Activated T-helper 1 cell treated with anti-CD3 and anti-CD28 coated beads, Interleukin-12 subunit alpha, Interleukin-12 subunit beta, Interleukin-2, Interleukin-4 antibody, amounts not matched to agents 30 ng/mL and 10 ng/mL and 1 ng/mL, durations not matched to agents 14 hours and 24 hours and 36 hours (primary cell): ENCODE measurements at regions not wholly inside any gene's neighbourhood (a gene's known extent, or its start where the extent isn't known, plus 50 kb on each side); places are given as distances from the start of the nearest gene placed in this dataset.

Experiments used
- DNase-seq: peaks from one replicate; pipeline ENCODE4 v3.0.0; 2021; ENCODE audit warnings: low spot score
- H3K27ac Mint-ChIP-seq: one replicate; pipeline ENCODE4 v1.8.0; 2021; ENCODE audit warnings: mild to moderate bottlenecking, mixed read lengths
- H3K27me3 Mint-ChIP-seq: one replicate; pipeline ENCODE4 v1.8.0; 2022; ENCODE audit warnings: mild to moderate bottlenecking, moderate library complexity, mixed read lengths; ENCODE audit not compliant: insufficient read depth
- H3K36me3 Mint-ChIP-seq: one replicate; pipeline ENCODE4 v1.8.0; 2021; ENCODE audit warnings: low read depth, mixed read lengths
- H3K4me1 Mint-ChIP-seq: one replicate; pipeline ENCODE4 v1.8.0; 2021; ENCODE audit warnings: low read depth, mixed read lengths
- H3K4me3 Mint-ChIP-seq: one replicate; pipeline ENCODE4 v1.8.0; 2021; ENCODE audit warnings: mild to moderate bottlenecking, moderate library complexity, mixed read lengths
- H3K9me3 Mint-ChIP-seq: one replicate; pipeline ENCODE4 v1.8.0; 2021; ENCODE audit warnings: mixed read lengths
- intact Hi-C: fragments of 100-400 bp; cut with micrococcal nuclease; formaldehyde crosslinking; loops from one replicate; pipeline ENCODE4 v1.15.1; 2024

- no peaks in the 10 kb centered on the region for H3K9me3 Mint-ChIP-seq
- H3K36me3 Mint-ChIP-seq, result no peaks in the 10 kb centered on the region
- no peak for DNase-seq
- H3K4me1 Mint-ChIP-seq, result no peaks in the 10 kb centered on the region
- intact Hi-C loops, result no loop called here
- H3K27me3 Mint-ChIP-seq, result no peaks in the 10 kb centered on the region
- no peak overlapping the region for H3K27ac Mint-ChIP-seq
- H3K4me3 Mint-ChIP-seq, result no peak overlapping the region
These were observed 684.0 kb upstream of the CELF2 start for GRCh38 chr10:10333622-10334021.

GRCh38 chr10:10338339-10338738 lies 679.3 kb upstream of the CELF2 start:
- Mint-ChIP-seq H3K27me3 (no peaks in the 10 kb centered on the region), H3K36me3 (no peaks in the 10 kb centered on the region), H3K4me1 (no peaks in the 10 kb centered on the region), H3K9me3 (no peaks in the 10 kb centered on the region), H3K4me3 (no peak overlapping the region), H3K27ac (no peak overlapping the region)
- no peak for DNase-seq
- intact Hi-C loops, result no loop called here

GRCh38 chr10:10346390-10347150 lies 671.1 kb upstream of the CELF2 start:
- Mint-ChIP-seq H3K4me3 (no peak overlapping the region), H3K36me3 (no peaks in the 10 kb centered on the region), H3K27ac (no peak overlapping the region), H3K9me3 (no peaks in the 10 kb centered on the region), H3K27me3 (no peaks in the 10 kb centered on the region), H3K4me1 (no peaks in the 10 kb centered on the region)
- no peak for DNase-seq
- intact Hi-C loops, result no loop called here

GRCh38 chr10:10350050-10350449 lies 667.6 kb upstream of the CELF2 start:
- H3K9me3 Mint-ChIP-seq, result no peaks in the 10 kb centered on the region
- intact Hi-C loops, result no loop called here
- no peaks in the 10 kb centered on the region for H3K27me3 Mint-ChIP-seq
- no peaks in the 10 kb centered on the region for H3K4me1 Mint-ChIP-seq
- H3K4me3 Mint-ChIP-seq, result no peak overlapping the region
- H3K36me3 Mint-ChIP-seq, result no peaks in the 10 kb centered on the region
- no peak for DNase-seq
- H3K27ac Mint-ChIP-seq, result no peak overlapping the region

- Mint-ChIP-seq H3K27ac (no peak overlapping the region), H3K27me3 (no peaks in the 10 kb centered on the region), H3K9me3 (no peaks in the 10 kb centered on the region), H3K36me3 (no peaks in the 10 kb centered on the region), H3K4me3 (no peak overlapping the region), H3K4me1 (no peaks in the 10 kb centered on the region)
- intact Hi-C loops, result no loop called here
- no peak for DNase-seq
These were observed 666.2 kb upstream of the CELF2 start for GRCh38 chr10:10351451-10351850.

GRCh38 chr10:10353326-10353868 lies 664.3 kb upstream of the CELF2 start:
- no peaks in the 10 kb centered on the region for H3K9me3 Mint-ChIP-seq
- intact Hi-C loops, result no loop called here
- no peak overlapping the region for H3K4me3 Mint-ChIP-seq

GRCh38 chr10:10359263-10359662 lies 658.4 kb upstream of the CELF2 start:
- Mint-ChIP-seq H3K4me3 (no peak overlapping the region), H3K27ac (no peak overlapping the region), H3K27me3 (no peaks in the 10 kb centered on the region), H3K36me3 (no peaks in the 10 kb centered on the region), H3K9me3 (no peaks in the 10 kb centered on the region), H3K4me1 (no peaks in the 10 kb centered on the region)
- no peak for DNase-seq
- intact Hi-C loops, result no loop called here

More at GRCh38 chr10:10353326-10353868, 664.3 kb upstream of the CELF2 start:
- DNase-seq, result no peak
- H3K27ac Mint-ChIP-seq, result no peak overlapping the region
- no peaks in the 10 kb centered on the region for H3K36me3 Mint-ChIP-seq
- H3K4me1 Mint-ChIP-seq, result no peaks in the 10 kb centered on the region
- H3K27me3 Mint-ChIP-seq, result no peaks in the 10 kb centered on the region

- H3K27ac Mint-ChIP-seq, result no peak overlapping the region
- no peak for DNase-seq
- H3K9me3 Mint-ChIP-seq, result no peaks in the 10 kb centered on the region
- no peaks in the 10 kb centered on the region for H3K4me1 Mint-ChIP-seq
- H3K36me3 Mint-ChIP-seq, result no peaks in the 10 kb centered on the region
- intact Hi-C loops, result no loop called here
- H3K27me3 Mint-ChIP-seq, result no peaks in the 10 kb centered on the region
- H3K4me3 Mint-ChIP-seq, result no peak overlapping the region
These were observed 656.3 kb upstream of the CELF2 start for GRCh38 chr10:10361301-10361885.

- no peak overlapping the region for H3K27ac Mint-ChIP-seq
These were observed 654.9 kb upstream of the CELF2 start for GRCh38 chr10:10362800-10363199.

GRCh38 chr10:10363217-10363616 lies 654.5 kb upstream of the CELF2 start:
- H3K27ac Mint-ChIP-seq, result no peak overlapping the region

More at GRCh38 chr10:10362800-10363199, 654.9 kb upstream of the CELF2 start:
- Mint-ChIP-seq H3K4me3 (no peak overlapping the region), H3K36me3 (no peaks in the 10 kb centered on the region), H3K4me1 (no peaks in the 10 kb centered on the region), H3K27me3 (no peaks in the 10 kb centered on the region), H3K9me3 (no peaks in the 10 kb centered on the region)
- DNase-seq, result no peak
- intact Hi-C loops, result no loop called here

GRCh38 chr10:10364902-10365301 lies 652.8 kb upstream of the CELF2 start:
- Mint-ChIP-seq H3K9me3 (no peaks in the 10 kb centered on the region), H3K4me3 (no peak overlapping the region), H3K4me1 (no peaks in the 10 kb centered on the region), H3K36me3 (no peaks in the 10 kb centered on the region), H3K27me3 (no peaks in the 10 kb centered on the region), H3K27ac (no peak overlapping the region)
- intact Hi-C loops, result no loop called here
- no peak for DNase-seq

More at GRCh38 chr10:10363217-10363616, 654.5 kb upstream of the CELF2 start:
- Mint-ChIP-seq H3K4me3 (no peak overlapping the region), H3K4me1 (no peaks in the 10 kb centered on the region), H3K36me3 (no peaks in the 10 kb centered on the region), H3K9me3 (no peaks in the 10 kb centered on the region), H3K27me3 (no peaks in the 10 kb centered on the region)
- DNase-seq, result no peak
- intact Hi-C loops, result no loop called here

GRCh38 chr10:10365676-10366075 lies 652.0 kb upstream of the CELF2 start:
- Mint-ChIP-seq H3K4me3 (no peak overlapping the region), H3K36me3 (no peaks in the 10 kb centered on the region), H3K9me3 (no peaks in the 10 kb centered on the region)

GRCh38 chr10:10366836-10367235 lies 650.8 kb upstream of the CELF2 start:
- no peak overlapping the region for H3K27ac Mint-ChIP-seq
- no peaks in the 10 kb centered on the region for H3K27me3 Mint-ChIP-seq
- no peak overlapping the region for H3K4me3 Mint-ChIP-seq
- no peaks in the 10 kb centered on the region for H3K9me3 Mint-ChIP-seq
- intact Hi-C loops, result no loop called here
- no peaks in the 10 kb centered on the region for H3K4me1 Mint-ChIP-seq
- no peak for DNase-seq
- no peaks in the 10 kb centered on the region for H3K36me3 Mint-ChIP-seq

More at GRCh38 chr10:10365676-10366075, 652.0 kb upstream of the CELF2 start:
- no peak for DNase-seq
- Mint-ChIP-seq H3K27ac (no peak overlapping the region), H3K4me1 (no peaks in the 10 kb centered on the region), H3K27me3 (no peaks in the 10 kb centered on the region)
- intact Hi-C loops, result no loop called here
